ENCODE measurements at regions not wholly inside any gene's neighbourhood (a gene's known extent, or its start where the extent isn't known, plus 50 kb on each side); places are given as distances from the start of the nearest gene placed in this dataset.

- TF ChIP-seq EZH2 (IDR thresholded peaks at IDR 0.05; ENCODE audit: borderline replicate concordance, low read depth, low read length, severe bottlenecking) (no peak), CTCF (IDR thresholded peaks at IDR 0.05; ENCODE audit: borderline replicate concordance, extremely low read depth, low read length, poor library complexity, severe bottlenecking) (no peak)
Measured at GRCh38 chr14:28661171-28661772, 105.3 kb upstream of the FOXG1 start.
